ENCODE measurements at regions not wholly inside any gene's neighbourhood (a gene's known extent, or its start where the extent isn't known, plus 50 kb on each side); places are given as distances from the start of the nearest gene placed in this dataset.

GRCh38 chr14:104351849-104352492, 213.6 kb downstream of the KIF26A start:
- H3K4me3 ChIP-seq (replicated peaks; ENCODE audit: low read depth, low read length) = no peak overlapping the region
- no peak for TF ChIP-seq CTCF (IDR thresholded peaks at IDR 0.05; ENCODE audit: low read depth, low read length, missing control alignments)
- DNase-seq (ENCODE audit: extremely low read depth, low read depth) = no peak

DNA sequence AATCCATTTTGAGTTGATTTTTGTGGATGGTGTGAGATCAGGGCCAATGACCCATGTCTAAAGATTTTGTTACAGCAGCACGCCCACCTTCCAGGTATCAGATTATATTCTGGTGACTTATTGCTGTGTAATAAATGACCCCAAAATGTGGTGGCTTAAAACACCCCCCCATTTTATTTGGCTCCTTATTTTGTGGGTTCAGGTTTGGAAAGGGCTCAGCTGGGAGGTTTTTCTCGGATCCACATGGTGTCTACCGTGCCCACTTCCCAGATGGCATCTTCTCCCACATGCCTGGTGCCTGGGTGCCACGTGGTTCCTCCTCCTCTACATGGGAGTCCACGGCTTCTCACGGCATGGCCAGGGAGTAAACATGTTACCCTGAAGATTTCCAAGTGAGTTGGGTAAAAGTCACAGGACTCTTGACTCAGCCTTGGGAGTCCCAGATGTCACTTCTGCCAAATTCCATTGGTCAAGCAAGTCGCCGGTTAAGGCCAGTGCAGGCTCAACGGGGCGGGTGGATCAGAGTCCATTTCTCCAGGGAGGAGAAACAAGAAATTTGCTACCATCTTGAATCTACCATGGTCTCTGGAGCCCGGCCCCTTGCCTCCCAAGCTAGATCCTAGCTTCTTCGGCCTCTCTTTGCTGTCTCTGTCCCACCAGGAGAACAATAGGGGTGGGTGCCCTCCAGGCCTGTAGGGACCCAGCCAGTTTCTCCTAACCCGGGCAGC, 214.3 kb downstream of the KIF26A start:
- no peak overlapping the region for H3K4me3 ChIP-seq (replicated peaks; ENCODE audit: low read depth, low read length)
- TF ChIP-seq CTCF (IDR thresholded peaks at IDR 0.05; ENCODE audit: low read depth, low read length, missing control alignments) = no peak
- DNase-seq (ENCODE audit: extremely low read depth, low read depth) = no peak

DNA sequence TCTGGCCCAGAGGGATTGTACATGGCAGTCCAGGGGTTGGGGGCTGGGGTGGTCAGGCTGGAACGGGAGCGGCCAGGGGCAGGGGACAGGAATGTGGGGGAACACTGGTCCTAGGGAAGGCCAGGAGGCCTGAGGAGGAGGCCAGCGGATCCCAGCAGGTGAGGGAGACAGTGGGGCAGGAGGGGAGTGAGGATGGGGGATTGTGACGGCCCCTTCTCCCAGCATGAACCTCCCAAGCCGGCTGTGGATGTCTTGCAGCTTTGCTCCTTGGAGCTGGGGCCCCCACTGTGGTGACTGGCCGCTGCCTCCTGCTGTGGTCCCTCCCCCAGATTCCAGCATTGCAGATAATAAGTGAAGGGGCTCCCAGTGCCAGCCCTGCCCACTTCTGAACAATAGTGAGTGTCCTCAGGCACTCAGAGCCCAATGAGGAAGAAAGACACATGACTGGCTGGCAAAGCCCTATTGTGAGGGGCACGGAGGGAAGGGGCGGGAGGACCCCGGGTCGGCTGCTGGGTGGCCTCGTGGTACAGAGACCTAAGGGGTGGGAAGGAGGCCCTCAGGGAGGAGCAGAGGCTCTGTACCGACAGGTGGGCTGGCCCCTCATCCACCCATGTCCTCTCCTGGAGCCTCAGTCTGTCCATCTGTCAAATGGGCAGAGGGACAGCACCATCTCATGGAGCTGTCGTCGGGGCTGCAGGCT, 215.0 kb downstream of the KIF26A start:
- no peak for DNase-seq (ENCODE audit: extremely low read depth, low read depth)
- H3K4me3 ChIP-seq (replicated peaks; ENCODE audit: low read depth, low read length) = no peak overlapping the region
- no peak for TF ChIP-seq CTCF (IDR thresholded peaks at IDR 0.05; ENCODE audit: low read depth, low read length, missing control alignments)

GRCh38 chr14:104353921-104354701, 215.7 kb downstream of the KIF26A start:
- no peak for DNase-seq (ENCODE audit: extremely low read depth, low read depth)
- H3K4me3 ChIP-seq (replicated peaks; ENCODE audit: low read depth, low read length) = no peak overlapping the region
- TF ChIP-seq CTCF (IDR thresholded peaks at IDR 0.05; ENCODE audit: low read depth, low read length, missing control alignments) = no peak

GRCh38 chr14:104355101-104356019, 217.0 kb downstream of the KIF26A start:
- no peak overlapping the region for H3K4me3 ChIP-seq (replicated peaks; ENCODE audit: low read depth, low read length)
- DNase-seq (ENCODE audit: extremely low read depth, low read depth) = no peak
- TF ChIP-seq CTCF (IDR thresholded peaks at IDR 0.05; ENCODE audit: low read depth, low read length, missing control alignments) = no peak
